Fibroblast of skin of left quadriceps (primary cell): ENCODE measurements at regions not wholly inside any gene's neighbourhood (a gene's known extent, or its start where the extent isn't known, plus 50 kb on each side); places are given as distances from the start of the nearest gene placed in this dataset.

ENCODE experiments used
- DNase-seq, 2 experiments: peaks; one replicate each; pipeline ENCODE4 v3.0.0-alpha.2; 2013; ENCODE audit warnings: low read depth in 2 of 2

DNA sequence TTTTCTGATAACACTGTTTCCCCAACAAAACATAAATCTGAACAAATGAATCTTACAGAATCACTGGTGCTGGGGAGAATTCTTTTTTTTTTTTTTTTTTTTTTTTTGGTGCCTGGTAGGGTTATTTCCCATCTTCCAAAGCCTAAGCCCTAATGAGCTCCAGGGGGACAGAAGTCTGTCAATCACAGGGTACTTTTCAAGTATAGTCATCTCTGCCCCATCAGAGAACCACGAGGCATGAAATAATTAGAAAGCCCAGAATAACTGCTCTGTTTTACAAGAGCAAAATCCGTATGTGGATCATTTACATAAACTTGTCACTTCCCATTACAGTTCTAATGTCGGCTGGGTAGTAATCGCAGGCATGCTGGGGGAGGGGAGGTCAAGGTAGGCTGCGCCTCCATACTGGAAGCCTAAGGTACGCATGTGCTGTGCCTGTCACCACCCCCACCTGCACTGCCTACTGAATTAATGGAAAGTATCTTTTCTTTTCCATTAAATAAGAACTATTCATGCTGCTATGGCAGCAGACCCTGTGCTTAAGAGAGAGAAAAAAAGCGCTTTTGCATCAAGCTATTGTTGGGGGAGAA, 164.7 kb upstream of the LEF1 start:
- no peak for DNase-seq

DNA sequence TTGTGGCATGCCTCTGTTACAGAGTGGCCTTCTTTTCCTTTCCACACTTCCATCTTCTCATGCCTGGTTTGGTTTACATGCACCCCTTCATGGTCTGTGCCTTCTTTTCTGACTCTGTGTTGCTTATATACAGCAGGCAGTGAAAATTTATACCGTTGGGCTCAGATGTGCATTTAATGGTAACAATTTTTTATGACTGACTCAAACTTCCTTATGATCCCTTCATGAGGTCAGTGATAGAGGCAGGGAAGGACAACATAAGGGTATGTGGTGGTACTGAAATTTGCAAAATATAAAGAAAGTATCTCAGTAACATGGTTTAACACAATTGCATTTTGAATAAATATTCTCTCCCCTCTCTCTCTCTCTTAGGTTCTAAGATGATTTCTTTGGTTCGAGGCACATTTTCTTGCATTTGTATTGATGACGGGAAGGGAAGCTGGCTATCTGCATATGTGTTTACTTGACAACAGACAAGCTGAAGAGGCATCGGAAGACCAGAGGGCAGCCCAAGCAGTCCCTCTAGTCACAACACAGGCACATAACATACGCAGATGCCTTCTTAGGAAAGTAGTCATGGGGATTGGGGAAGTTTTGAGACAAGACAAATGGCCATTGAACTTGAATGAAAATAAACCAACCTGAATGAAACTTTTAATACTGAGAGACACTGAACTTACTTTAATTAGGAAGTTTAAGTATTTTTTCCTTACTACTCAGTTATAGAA, 163.3 kb upstream of the LEF1 start:
- no peak for DNase-seq

DNA sequence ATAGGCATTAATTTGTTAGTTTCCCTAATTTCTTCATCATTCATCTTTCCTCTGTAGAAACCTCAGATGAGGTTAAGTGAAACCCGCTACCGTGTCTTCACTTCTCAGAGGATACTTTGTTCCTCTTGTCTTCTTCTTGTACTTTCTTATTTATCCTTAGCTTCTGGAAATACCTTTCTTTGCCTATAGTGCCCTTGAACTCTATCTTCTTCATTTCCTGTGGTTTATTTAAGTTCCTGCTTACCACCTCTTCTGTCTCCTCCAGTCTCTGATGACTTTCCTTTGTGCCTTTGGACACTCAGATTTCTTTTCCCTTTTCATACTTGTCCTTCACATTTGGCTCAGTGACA, 159.6 kb upstream of the LEF1 start:
- DNase-seq, result no peak

DNA sequence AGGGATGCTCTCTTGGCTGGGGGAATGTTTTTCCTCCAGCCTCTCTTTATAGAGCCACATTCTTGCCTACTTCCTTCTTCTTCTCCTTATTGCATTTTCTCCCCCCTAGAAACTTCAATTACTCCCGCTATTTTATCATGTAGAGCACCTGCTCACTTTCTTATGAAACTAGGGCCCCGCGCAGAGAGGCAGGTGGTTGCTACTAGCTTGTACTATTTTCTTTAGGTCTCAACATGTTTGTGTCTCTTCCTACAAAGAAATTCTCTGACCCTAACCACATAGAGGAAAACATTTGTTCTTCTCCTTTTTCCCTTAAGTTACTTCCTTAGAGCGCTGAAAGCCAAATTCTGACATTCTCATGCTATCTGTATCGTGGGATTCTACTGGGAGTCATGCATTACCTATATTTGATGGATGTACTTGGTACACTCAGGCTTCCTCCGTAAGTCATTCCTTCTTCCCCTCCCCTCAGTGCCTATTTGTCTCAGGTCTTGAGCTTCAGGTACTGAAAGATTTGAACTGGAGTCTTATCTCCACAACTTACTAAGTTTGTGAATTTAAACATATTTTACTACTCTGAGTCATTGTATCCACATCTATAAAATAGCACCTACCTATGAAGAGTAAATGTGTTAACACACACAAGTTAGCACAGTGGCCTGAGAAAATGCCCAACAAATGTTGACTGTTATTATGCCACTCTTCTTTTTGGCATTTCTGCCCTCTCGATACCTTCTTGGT, 159.1 kb upstream of the LEF1 start:
- DNase-seq, result no peak

DNA sequence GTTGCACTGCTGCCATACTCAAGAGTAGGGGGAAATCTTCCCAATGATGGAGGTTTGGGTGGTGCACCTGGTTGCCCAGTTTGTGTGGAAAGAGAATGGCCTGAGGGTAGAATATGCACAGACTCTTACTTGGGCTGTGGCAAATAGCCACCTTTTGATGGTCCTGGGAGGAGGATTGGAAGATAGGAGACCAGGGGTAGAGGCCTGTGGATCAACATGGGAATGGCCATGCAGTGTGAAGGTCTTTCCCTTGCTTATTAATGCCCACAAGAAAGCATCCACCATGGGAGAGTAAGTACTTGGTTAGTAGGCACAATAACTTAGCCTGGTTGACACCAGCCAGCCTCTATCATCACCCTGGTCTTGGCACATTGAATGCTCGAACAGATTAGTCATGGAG, 156.8 kb upstream of the LEF1 start:
- no peak for DNase-seq

DNA sequence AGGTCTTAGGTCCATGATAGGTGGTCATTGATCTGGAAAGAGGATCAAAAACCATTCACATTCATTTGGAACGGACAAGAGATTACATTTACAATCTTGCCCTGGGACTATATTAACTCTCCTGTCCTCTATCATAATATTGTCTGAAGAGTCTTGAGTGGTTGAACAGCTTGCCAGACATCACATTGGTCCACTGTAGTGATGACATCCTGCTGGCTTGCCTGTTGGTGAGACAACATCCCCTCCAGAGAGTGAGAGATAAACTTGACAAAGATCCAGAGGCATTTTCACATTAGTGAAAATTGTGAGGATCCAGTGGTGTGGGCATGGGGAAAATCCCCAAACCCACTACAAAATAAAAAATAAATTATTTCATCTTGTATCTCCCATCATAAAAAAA, 155.7 kb upstream of the LEF1 start:
- DNase-seq, result no peak

DNA sequence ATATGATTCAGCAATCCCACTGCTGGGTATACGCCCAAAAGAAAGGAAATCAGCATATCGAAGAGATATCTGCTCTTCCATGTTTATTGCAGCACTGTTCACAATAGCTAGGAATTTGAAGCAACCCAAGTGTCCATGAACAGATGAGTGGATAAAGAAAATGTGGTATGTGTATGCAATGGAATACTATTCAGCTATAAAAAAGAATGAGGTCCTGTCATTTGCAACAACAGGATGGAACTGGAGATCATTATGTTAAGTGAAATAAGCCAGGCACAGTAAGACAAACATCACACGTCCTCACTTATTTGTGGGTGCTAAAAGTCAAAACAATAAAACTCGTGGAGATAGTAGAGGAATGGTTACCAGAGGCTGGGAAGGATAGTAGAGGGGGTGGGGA, 153.8 kb upstream of the LEF1 start:
- DNase-seq, result no peak

DNA sequence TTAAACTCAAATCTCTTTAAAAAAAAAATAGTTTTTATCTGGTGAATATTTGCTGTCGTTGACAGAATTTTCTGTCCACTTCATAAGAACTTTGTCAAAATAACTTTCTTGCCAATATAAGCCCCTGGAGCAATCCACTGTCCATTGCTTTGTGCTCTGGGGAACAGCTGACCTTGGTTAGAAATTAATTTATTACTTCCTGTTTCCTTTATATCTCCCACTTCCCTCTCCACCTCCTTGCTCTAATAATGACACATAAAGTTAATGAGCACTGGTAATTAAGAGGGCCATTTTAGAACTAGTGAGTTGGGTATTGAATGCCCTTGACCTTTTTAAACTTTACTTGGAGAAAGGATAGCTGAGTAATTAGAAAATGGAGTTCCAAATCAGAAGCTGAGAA, 151.3 kb upstream of the LEF1 start:
- DNase-seq, result no peak

DNA sequence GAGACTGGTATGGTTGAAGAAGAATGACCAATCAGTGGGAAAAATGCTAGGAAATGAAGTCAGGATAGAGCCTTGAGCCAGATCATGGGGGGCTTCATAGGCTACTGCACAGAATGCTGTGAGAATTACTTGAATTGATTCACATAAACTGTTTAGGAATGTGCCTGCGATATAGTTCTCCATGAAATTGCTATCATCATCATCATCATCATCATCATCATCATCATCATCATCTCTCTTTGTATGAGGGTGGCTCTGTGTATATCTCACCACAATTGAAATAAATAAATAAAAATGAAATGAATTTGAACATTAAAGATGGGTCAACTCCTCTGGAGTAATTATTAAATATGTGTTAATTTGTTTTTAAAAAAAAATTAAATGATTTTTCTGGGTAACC, 148.6 kb upstream of the LEF1 start:
- DNase-seq, result no peak

DNA sequence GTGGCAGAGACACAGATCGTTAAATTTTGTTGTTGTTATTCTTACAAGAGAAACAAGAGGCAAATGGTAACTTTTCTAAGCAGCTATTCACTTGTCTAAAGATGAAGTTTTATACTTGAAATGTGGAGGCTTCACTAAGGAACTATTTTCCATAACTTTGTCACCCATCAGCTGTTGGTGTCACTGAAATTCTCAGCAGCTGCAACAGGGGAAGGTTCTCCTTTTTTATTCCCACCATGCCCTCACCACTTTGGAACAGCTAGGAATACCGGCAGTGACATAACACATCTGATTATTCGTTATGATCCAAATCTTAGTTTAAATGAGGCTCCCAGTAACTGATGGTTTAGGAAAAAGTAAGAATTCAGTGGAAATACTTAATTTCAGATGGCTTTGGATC, 147.0 kb upstream of the LEF1 start:
- no peak for DNase-seq

DNA sequence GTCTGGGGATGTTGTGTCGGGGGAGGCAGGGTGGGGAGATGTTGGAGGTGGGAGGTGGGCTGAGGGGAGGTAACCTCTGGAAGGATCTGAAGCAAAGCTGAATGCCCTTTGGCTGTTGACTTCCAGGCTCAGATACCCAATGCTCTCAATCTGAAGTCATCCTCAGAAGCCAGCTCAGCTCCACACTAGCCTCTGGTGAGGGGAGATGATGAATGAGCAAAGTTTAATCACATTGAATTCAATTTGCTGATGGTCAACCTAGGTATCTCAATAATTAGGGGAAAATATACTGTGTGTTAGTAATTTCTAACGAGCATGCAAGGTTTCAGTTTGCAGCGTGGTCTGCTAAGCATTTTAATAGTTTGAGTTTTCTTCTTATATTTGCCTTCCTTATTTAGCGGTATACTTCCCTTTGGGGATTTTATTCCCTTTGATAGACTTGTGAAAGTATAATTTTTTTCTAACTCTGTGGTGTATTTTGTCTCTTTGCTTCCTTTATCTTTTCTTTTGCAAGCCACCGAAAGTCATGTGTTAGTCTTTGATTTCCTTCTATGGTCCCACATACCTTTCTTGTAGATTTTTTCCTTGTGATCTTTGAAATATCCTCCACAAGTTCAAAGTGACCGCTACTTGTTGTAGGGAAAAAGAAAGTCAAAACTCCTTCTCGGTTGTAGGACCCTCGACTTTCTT, 146.3 kb upstream of the LEF1 start:
- DNase-seq, result no peak

DNA sequence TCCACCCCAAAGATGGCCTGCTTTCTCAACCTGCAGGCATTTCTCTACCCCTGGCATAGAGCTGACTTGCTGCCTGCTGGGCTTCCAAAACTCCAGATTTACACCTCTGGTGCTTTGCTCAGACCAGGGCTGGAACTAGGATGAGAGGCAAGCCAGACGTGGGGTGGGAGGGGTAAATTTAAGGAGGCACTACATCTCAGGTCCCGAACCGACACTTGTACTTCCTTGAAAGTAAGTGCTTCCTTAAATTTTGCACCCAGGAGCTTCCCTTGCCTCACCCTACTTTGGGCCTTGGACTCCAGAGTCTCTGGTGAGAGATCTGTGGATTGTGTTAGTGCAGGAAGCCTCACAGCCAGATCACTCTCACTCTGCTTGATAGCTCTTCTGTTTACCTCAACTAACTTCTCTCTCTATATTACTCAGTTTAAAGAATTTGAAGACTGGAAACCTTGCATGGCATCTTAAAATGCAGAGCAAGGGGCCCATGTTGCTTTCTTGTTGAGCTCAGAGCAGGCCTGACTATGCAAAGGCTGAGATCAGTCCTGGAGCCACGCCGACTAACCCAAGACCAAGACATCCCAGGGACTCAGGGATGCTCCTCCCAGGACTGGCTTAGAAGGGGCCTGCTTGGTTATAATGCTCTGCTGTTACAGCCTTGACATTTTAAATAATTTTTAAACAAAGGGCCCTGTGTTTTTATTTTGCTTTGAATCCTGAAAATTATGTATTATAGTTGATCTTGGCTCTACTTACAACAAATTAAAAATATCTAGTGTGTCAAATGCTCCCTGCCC, 145.0 kb upstream of the LEF1 start:
- DNase-seq, result no peak

DNA sequence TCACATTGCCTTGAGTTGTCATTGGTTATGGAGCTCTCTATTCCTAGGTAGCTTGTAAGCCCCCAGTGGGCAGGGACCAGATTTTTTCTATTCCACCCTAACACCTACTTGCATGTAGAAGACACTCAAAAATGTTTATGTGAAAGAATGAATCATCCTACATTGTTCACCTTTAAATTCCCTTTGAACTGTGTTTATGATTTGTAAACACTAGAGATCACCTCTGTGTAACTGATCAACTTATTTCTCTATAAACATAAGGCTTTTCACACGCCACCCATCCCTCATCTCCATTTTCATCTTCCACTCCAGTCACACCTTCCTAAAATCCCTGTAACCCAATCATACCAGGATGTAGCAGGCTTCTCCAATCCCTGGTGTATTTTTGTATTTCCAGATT, 142.6 kb upstream of the LEF1 start:
- no peak for DNase-seq

DNA sequence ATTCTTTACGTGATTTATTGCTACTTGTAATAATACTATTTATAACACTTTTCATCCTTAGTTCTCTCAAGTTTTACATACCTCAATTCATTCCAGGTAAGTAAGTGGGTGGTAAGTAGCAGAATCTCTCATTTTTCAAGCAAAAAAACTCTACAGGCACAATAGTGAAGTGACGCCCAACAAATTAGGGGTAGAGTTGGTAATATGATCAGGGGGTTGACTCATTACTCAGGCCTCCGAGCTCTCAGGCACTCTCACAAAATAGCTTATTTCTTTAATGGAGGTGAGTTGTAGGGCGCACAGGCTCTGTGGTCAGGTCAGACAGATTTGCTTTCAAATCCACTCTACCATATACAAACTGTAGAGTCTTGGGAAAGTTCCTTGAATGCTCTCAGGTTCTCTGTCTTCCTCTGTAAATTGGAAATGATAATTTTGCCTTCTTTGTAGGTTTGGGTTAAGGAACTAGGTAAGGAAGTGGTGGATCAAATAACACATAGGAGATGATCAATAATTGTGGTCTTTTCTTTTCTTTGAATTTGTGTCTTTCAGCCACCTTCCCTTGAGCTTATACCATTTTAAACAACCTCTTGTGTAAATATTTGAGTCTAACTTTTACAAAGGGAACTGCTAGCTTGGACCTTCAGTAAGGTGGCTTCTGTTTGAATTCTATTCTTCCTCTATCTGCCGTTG, 134.9 kb upstream of the LEF1 start:
- DNase-seq, result no peak

DNA sequence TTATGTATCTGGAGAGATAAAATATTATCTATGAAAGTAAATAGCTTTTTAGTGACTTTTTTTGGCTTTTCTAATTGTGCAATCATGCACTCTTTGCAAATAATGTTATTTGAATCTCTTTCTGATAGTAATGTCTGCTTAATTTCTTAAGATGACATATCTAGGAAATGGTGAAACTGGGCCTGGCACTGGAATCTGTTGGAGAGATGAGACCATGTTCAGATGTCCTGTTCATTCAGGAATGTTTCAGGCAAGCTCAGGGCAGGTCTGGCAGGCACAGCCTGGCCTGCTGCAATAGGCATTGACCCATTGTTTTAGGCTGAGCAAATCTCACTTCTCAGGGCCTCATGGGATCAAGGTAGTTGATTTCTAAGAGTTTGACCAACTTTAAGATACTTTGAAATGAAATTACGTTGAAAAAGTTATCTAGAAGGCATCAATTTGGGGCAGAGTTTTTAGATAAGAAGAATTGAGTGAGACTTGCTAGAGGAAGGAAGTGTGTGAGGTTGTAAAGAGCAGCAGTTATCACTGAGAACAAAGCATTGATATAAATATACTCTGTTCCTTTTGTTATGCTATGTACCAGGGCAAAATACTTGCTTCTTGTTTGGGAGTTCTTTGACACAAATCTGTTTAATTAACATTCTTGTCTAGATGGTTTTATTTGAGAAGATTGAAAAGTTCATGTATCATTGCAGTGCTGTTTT, 133.0 kb upstream of the LEF1 start:
- DNase-seq, result no peak

DNA sequence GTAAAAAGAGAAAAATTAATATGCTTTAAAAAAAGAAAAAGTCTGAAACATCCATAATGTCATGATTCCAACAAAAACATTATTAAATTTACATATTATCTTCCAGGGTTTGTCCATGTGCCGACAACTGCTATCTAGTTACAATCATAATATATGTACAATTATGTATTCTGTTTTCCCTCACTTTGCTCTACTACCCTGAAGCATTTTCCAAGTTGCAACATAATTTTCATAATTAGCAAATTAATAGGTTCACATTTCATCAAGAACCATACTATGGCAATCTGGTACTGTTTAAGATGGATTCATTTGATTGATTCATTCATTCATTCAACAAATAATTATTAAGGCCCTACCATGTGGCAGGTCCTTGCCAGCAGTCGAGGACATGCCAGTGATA, 128.9 kb upstream of the LEF1 start:
- no peak for DNase-seq

DNA sequence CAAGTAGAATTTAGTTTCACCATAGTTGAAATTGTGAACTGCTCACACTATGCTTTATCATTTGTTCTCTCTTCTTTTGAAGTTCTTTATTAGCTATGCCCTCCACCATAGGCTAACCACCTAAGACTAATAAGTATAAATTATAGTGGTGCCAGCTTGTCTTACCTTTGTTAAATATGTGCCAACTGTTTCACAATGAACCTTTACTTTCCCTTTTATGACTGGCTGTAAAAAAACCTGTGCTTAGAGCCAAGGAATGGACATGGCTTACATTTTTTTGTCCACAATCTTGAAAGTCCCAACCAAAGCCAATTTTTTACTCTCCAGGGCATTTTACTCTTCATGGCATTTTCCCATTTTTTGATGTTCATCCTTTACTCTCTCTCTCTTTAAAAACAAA, 123.5 kb upstream of the LEF1 start:
- no peak for DNase-seq

DNA sequence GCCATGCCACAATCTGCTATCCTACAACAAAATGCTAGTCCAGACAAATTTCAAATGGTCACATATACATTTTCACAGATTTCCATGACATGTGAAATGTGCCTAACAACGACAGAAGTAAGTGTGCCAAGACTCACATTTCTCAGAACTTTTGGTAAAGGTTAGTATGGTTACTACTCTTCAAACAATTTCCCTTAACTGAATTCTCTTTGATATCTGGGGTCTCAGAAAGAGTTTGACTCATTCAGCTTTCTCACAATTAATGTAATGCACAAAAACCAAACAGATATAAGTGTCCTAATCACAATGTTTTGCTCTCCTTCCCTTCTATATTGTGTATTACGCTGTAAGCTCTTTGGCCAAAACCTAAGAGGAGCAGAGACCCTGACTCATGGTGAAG, 122.4 kb upstream of the LEF1 start:
- DNase-seq, result no peak

DNA sequence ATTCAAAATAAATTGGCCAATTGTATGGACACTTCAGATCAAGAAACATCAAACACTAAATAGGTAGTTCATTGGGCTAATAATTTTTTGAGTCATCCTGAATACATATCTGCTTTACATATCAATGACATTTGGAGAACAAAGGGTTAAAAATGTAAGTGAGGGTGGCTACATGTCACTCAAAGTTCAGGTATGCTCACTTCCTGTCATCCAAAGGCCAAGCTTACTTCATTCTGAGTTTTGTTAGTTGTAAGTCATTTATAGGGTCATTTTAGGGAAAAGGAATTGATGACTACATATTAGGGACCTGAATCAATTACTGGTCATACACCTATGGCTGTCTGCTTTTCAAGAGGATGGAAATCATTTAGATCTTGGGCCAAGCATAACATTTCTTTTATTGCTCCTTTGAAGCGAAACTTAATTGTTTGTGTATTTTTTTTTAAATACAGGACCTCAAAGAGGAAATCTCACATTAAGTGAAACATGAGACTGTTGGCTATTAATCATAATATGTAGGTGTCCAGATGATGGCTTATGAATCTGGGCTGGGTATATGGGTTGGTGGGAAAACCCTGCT, 119.2 kb upstream of the LEF1 start:
- no peak for DNase-seq

DNA sequence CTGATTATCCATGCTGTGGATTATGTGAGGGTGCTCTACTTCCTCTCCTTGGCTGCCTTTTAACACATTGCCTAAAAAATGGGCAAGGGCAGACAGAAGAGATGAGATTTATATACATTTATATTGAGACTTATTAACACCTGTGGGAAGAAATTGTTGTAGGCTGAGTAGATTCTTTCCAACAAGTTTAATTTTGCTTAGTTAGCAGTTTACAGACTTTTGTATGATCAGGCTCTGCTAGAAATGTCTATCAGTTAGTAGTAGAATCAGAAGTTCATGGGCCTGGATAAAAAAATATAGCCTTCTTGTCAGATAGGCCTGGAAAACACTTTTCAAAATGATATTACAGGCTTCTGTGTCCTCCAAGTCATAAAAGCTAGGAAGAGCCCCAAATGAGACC, 111.3 kb upstream of the LEF1 start:
- DNase-seq, result no peak
